Islet of Langerhans (tissue), 1 donor: ENCODE measurements at regions not wholly inside any gene's neighbourhood (a gene's known extent, or its start where the extent isn't known, plus 50 kb on each side); places are given as distances from the start of the nearest gene placed in this dataset.
"Not testable (repeated sequence)": the region's sequence is repeated elsewhere in the genome, so short reads cannot be mapped to it uniquely, and the experiment has no call there.

Source experiments
- FAIRE-seq: peaks from one replicate; lab custom pipeline; 2011; peaks lifted over from hg19 to GRCh38; lab: Jason Lieb, UNC

GRCh38 chr5:163165277-163165676 is 272.1 kb upstream of the CCNG1 start:
- FAIRE-seq = no peak

DNA sequence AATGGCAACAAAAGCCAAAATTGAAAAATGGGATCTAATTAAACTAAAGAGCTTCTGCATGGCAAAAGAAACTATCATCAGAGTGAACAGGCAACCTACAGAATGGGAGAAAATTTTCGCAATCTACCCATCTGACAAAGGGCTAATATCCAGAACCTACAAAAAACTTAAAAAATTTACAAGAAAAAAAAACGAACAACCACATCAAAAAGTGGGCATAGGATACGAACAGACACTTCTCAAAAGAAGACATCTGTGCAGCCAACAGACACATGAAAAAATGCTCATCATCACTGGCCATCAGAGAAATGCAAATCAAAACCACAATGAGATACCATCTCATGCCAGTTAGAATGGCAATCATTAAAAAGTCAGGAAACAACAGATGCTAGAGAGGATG is 267.2 kb upstream of the CCNG1 start:
- FAIRE-seq = not testable (repeated sequence)

- peak; percentile 99 for FAIRE-seq
Measured at GRCh38 chr5:163172540-163173338, 264.7 kb upstream of the CCNG1 start.

GRCh38 chr5:163177971-163178370 is 259.4 kb upstream of the CCNG1 start:
- FAIRE-seq = no peak

GRCh38 chr5:163185315-163185714 is 252.1 kb upstream of the CCNG1 start:
- no peak for FAIRE-seq

DNA sequence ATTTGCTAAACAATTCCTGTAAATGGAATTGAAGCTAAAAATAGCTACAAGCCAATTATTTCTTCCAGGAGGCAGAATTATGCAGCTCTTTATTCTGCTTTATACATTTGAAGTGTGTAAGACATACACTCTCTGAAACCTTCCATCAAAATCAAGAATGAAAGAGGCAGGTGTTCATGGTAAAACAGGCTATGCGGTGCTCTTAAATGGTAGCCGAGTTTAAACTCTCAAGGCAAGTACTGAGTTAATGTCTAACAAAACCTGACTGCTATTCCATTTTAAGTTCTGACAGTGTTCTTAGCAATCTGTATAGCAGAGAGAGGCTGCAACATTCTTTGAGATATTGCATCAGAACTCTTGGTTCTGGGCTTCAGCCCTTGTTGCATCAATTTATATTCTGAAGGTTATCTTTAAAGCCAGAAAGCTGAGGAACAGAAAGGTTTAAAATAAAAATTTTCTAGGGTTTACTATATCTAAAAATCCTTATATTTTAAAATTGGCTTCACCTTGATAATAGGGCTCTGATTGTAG is 248.3 kb upstream of the CCNG1 start:
- no peak for FAIRE-seq

- no peak for FAIRE-seq
Measured at GRCh38 chr5:163190283-163190682, 247.1 kb upstream of the CCNG1 start.

GRCh38 chr5:163190784-163191183 is 246.6 kb upstream of the CCNG1 start:
- no peak for FAIRE-seq

DNA sequence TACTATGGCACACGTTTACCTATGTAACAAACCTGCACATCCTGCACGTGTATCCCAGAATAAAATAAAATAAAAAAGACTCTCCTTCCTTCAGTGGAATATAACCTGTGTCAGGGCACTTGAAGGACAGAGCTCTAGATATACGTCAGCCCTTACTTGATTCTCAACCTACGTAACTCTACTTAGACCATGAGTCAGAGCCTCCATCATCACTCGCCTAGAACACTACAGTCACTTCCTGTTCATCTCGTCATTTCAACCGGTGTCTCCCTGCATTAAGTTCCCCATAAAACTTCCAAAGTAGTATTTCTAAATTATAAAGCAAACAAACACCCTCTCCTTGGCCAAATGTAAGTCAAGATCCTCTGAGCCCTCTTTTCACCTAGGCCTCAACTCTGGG is 243.5 kb upstream of the CCNG1 start:
- FAIRE-seq = no peak

DNA sequence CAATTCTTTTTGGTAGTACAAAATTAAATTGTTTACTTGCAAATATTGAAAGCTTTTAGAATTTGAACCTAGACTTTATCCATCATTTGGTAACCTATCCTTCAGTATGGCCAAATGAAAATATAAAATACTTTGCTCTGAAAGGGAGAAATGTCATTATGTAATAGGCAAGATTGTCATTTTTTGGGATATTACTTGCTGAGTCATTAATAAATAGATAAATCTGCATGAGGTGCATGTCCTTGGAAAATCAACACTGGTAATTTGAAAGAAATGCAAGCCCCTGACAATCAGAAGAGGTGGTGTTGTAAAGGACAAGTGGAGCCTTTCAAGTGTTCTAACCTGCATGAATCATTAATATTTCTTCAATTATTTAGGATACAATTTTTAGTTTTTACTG is 231.8 kb upstream of the CCNG1 start:
- no peak for FAIRE-seq

DNA sequence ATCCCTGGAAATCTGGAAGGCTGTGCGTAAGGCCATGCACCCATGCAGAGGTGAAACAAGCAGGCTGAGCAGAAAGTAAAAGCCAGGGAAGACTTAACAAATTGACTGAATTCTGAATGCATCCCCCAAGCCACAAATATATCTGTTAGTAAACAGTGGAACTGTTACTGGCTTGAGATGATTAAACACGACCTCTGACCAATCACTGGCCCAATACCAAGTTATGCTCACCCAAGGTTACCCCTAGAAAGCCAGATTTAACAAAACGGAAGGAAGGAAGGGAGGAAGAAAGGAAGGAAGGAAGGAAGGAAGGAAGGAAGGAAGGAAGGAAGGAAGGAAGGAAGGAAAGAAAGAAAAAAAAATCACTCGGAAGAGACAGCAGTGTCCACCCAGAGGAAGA is 215.8 kb upstream of the CCNG1 start:
- FAIRE-seq = no peak

DNA sequence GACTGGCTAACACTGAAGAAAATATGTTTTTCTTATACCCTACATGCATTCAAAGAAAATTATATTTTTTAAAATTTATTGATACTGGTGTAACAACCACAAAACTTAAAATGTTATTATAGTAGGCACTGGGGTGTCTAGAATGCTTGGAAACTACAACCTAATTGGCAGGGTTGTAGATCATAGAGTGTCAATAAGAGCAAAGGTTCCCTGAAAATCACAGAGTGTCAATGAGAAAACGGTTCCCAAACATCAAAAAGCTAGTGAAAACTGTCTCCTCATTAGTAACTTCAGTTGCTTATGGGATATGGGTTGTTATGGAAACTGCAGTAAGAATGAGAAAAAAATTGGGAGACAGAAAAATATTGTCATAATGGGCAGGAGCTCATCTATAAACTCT is 214.4 kb upstream of the CCNG1 start:
- FAIRE-seq = no peak

GRCh38 chr5:163244445-163244987 is 192.9 kb upstream of the CCNG1 start:
- no peak for FAIRE-seq

DNA sequence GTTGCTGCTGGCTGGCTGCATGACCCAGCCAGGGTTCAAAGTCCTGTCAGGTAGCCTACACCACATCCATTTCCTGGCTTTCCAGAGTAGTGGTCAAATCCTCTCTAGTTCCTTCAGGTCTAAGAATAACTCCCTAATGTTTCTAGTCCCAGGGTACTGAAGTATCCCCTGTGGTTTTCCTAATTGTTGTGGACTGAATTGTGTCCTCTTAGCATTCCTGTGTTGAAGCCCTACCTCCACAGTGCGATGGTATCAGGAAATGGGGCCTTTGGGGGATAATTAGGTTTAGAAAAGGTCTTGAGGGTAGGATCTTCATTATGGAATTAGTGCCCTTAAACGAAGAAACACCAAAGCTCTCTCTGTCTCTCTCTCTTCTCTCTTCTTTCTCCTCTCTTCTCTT is 191.8 kb upstream of the CCNG1 start:
- no peak for FAIRE-seq

DNA sequence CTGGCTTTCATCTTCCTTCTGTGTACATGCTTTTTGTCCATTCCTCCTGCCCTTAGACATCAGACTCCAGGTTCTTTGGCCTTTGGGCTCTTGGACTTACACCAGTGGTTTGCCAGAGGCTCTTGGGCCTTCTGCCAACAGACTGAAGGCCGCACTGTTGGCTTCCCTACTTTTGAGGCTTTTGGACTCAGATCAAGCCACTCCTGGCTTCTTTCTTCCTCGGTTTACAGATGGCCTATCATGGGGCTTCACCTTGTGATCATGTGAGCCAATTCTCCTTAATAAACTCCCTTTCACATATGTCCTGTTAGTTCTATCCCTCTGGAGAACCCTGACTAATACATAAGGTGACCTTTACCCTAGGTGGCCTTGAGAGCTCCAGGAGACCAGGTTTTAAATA is 189.1 kb upstream of the CCNG1 start:
- no peak for FAIRE-seq

GRCh38 chr5:163248871-163249270 is 188.5 kb upstream of the CCNG1 start:
- FAIRE-seq = no peak

- FAIRE-seq = no peak
Measured at GRCh38 chr5:163252950-163253349, 184.4 kb upstream of the CCNG1 start.

GRCh38 chr5:163259495-163259894 is 177.9 kb upstream of the CCNG1 start:
- no peak for FAIRE-seq

DNA sequence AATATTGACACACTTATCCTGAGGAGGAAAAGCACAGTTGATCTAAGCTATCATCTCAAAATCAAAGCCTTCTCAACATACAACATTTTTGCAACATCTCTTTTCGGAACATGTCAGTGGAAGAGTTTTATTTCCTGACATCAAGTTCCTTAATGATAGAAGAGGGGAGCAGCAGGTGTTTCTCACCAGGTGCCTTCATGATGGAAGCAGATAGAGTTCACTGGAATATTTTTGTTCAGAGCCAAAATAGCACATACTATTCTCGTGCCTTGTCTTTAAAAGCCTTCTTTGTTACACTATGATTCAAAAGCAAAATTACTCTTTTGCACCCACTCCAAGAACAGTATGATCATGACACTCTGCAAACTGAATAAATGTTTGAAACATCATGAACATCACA is 176.9 kb upstream of the CCNG1 start:
- no peak for FAIRE-seq

- FAIRE-seq = no peak
Measured at GRCh38 chr5:163260961-163261360, 176.4 kb upstream of the CCNG1 start.

DNA sequence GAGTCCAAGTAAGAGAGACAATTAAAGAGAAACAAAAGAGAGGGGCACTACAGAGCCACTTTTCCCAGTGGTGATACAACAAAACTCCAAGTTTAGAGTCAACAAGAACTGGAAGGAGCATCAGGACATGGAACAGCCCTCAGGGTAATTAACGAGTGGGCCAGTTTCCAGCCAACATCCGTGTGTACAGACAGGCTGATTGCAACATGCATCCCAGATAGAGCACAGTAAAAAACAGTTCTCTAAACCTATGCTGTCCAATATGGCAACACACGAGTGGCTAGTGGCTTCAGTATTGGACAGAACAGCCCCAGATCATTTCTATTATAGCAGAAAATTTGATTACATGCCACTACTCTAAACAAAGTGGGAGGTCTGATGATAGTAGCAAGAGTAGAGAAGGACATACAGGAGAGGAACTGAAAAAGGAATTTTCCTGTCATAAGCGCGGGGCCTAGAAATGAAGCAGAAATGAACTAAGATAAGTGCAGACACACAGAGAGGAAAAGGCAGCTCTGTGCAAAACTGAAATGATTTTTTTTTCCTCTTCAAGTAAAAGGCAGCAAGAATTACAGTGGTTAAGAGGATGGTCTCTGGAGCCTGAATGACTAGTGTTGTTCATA is 175.6 kb upstream of the CCNG1 start:
- no peak for FAIRE-seq

GRCh38 chr5:163266249-163266648 is 171.1 kb upstream of the CCNG1 start:
- FAIRE-seq = not testable (repeated sequence)

GRCh38 chr5:163269624-163270023 is 167.8 kb upstream of the CCNG1 start:
- peak; percentile 97 for FAIRE-seq

DNA sequence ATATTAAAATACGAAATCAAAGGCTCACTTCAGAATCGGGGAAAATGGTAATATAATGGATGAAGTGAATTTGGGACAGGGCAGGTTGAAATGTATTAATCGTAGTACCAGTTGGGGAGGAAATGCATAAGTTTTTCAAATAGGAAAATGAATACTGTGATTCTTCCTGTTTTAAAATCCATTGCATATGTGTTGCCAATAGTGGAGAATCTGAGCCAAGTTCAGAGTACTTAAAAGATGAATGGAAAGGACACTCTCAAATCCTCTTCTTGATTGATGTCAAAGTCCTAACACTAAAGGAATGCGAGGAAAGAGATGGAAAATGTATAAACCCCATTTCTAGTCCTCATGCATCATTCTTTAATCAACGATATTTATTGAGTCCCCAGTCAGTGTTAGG is 160.9 kb upstream of the CCNG1 start:
- no peak for FAIRE-seq
